Activated CD4-positive, alpha-beta T cell treated with anti-CD3 and anti-CD28 coated beads, Interleukin-2, amount 50 U/mL, for 1 hour (primary cell): ENCODE measurements at regions not wholly inside any gene's neighbourhood (a gene's known extent, or its start where the extent isn't known, plus 50 kb on each side); places are given as distances from the start of the nearest gene placed in this dataset.

ENCODE experiments used
- DNase-seq: peaks from one replicate; pipeline ENCODE4 v3.0.0-alpha.2; 2020

GRCh38 chr19:28876609-28877123 lies 336.3 kb downstream of the UQCRFS1 start:
- no peak for DNase-seq

- no peak for DNase-seq
These were observed 338.2 kb downstream of the UQCRFS1 start for GRCh38 chr19:28874742-28875141.

GRCh38 chr19:28873301-28873700 lies 339.6 kb downstream of the UQCRFS1 start:
- no peak for DNase-seq

GRCh38 chr19:28871099-28871725 lies 341.7 kb downstream of the UQCRFS1 start:
- no peak for DNase-seq

- no peak for DNase-seq
These were observed 343.5 kb downstream of the UQCRFS1 start for GRCh38 chr19:28869459-28869858.

GRCh38 chr19:28868836-28869235 lies 344.1 kb downstream of the UQCRFS1 start:
- no peak for DNase-seq

- DNase-seq, result no peak
These were observed 345.0 kb downstream of the UQCRFS1 start for GRCh38 chr19:28867978-28868377.

- DNase-seq, result no peak
These were observed 348.3 kb downstream of the UQCRFS1 start for GRCh38 chr19:28864577-28865042.

GRCh38 chr19:28864024-28864503 lies 348.9 kb downstream of the UQCRFS1 start:
- DNase-seq, result no peak

GRCh38 chr19:28862238-28862637 lies 350.7 kb downstream of the UQCRFS1 start:
- no peak for DNase-seq

- DNase-seq, result no peak
These were observed 353.1 kb downstream of the UQCRFS1 start for GRCh38 chr19:28859811-28860210.

GRCh38 chr19:28858933-28859332 lies 354.0 kb downstream of the UQCRFS1 start:
- DNase-seq, result no peak

- no peak for DNase-seq
These were observed 355.0 kb downstream of the UQCRFS1 start for GRCh38 chr19:28857967-28858366.

- DNase-seq, result no peak
These were observed 357.7 kb downstream of the UQCRFS1 start for GRCh38 chr19:28855216-28855615.

- DNase-seq, result no peak
These were observed 365.5 kb downstream of the UQCRFS1 start for GRCh38 chr19:28847468-28847867.

GRCh38 chr19:28846094-28846812 lies 366.7 kb downstream of the UQCRFS1 start:
- no peak for DNase-seq

- DNase-seq, result no peak
These were observed 369.0 kb downstream of the UQCRFS1 start for GRCh38 chr19:28843761-28844492.

- no peak for DNase-seq
These were observed 371.4 kb downstream of the UQCRFS1 start for GRCh38 chr19:28841531-28841930.

- DNase-seq, result no peak
These were observed 372.1 kb downstream of the UQCRFS1 start for GRCh38 chr19:28840891-28841290.

- DNase-seq, result no peak
These were observed 373.5 kb downstream of the UQCRFS1 start for GRCh38 chr19:28839455-28839854.

GRCh38 chr19:28838909-28839308 lies 374.0 kb downstream of the UQCRFS1 start:
- no peak for DNase-seq

- no peak for DNase-seq
These were observed 376.5 kb downstream of the UQCRFS1 start for GRCh38 chr19:28836421-28836820.

GRCh38 chr19:28834996-28835395 lies 378.0 kb downstream of the UQCRFS1 start:
- no peak for DNase-seq

GRCh38 chr19:28831462-28831861 lies 381.5 kb downstream of the UQCRFS1 start:
- DNase-seq, result no peak
